Activated T-cell treated with anti-CD3 and anti-CD28 coated beads, Interleukin-2, amount 50 U/mL, for 4 hours (primary cell): ENCODE measurements at regions not wholly inside any gene's neighbourhood (a gene's known extent, or its start where the extent isn't known, plus 50 kb on each side); places are given as distances from the start of the nearest gene placed in this dataset.

ENCODE experiments used
- ATAC-seq, 2 donors: fragments of 200-7000 bp; cut with Tn5 transposase; one replicate each; pipeline ENCODE4 v1.10.0; 2021
- DNase-seq: peaks from one replicate; pipeline ENCODE4 v3.0.0-alpha.2; 2020
- H3K27me3 Mint-ChIP-seq: one replicate; pipeline ENCODE4 v1.8.0; 2021; ENCODE audit warnings: low read depth, mixed read lengths
- H3K36me3 Mint-ChIP-seq: one replicate; pipeline ENCODE4 v1.8.0; 2022; ENCODE audit warnings: mixed read lengths; ENCODE audit not compliant: insufficient read depth
- H3K4me1 Mint-ChIP-seq: one replicate; pipeline ENCODE4 v1.8.0; 2021; ENCODE audit warnings: low read depth, mixed read lengths
- H3K4me3 Mint-ChIP-seq: one replicate; pipeline ENCODE4 v1.8.0; 2021; ENCODE audit warnings: mild to moderate bottlenecking, moderate library complexity, mixed read lengths
- H3K9me3 Mint-ChIP-seq: one replicate; pipeline ENCODE4 v1.8.0; 2021; ENCODE audit warnings: mixed read lengths

- H3K36me3 Mint-ChIP-seq, result no peaks in the 10 kb centered on the region
- no peak for ATAC-seq
- no peaks in the 10 kb centered on the region for H3K27me3 Mint-ChIP-seq
- no peak for DNase-seq
- no peaks in the 10 kb centered on the region for H3K4me1 Mint-ChIP-seq
- no peaks in the 10 kb centered on the region for H3K9me3 Mint-ChIP-seq
- H3K4me3 Mint-ChIP-seq, result no peak overlapping the region
Observed at GRCh38 chr3:116834816-116835215, 125.2 kb downstream of the TUSC7 start.

DNA sequence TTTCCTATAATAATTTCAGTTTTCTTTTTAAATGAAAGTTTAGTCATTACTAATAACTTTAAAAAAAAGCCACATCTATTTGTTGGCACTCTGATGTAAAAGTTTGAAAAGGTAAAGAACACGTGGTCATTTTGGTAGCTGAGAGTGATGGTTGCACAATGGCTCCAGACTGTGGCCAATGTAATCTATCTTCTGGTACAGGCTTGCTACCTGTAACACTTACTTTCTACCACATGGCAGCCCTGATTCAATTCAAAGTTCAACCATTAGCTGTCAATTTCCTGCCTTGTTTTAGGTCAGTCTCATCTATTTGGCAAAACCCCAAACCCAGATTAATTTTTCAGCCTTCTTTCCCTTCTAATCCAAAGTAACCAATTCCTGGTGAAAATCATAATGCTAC is 126.1 kb downstream of the TUSC7 start:
- Mint-ChIP-seq H3K36me3 (no peaks in the 10 kb centered on the region), H3K4me3 (no peak overlapping the region), H3K4me1 (no peaks in the 10 kb centered on the region), H3K9me3 (no peaks in the 10 kb centered on the region), H3K27me3 (no peaks in the 10 kb centered on the region)
- DNase-seq, result no peak
- no peak for ATAC-seq

DNA sequence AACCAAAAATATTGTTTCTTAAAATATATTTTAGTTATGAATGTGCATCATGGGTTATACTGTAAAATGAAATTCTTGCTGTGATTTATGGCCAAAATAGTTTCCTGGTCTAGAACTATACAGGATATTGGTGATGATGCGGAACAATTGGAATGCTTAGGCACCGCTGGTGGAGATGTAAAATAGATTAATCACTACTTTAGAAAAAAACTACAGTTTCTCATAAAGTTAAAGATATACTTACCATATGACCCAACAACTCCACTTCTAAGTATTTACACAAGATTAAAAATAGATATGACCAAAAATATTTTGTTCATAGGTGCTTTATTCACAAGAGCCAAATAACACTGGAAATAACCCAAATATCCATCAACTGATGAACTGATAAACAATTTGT is 126.7 kb downstream of the TUSC7 start:
- Mint-ChIP-seq H3K4me1 (no peaks in the 10 kb centered on the region), H3K36me3 (no peaks in the 10 kb centered on the region), H3K9me3 (no peaks in the 10 kb centered on the region), H3K4me3 (no peak overlapping the region), H3K27me3 (no peaks in the 10 kb centered on the region)
- ATAC-seq, result no peak
- DNase-seq, result no peak

DNA sequence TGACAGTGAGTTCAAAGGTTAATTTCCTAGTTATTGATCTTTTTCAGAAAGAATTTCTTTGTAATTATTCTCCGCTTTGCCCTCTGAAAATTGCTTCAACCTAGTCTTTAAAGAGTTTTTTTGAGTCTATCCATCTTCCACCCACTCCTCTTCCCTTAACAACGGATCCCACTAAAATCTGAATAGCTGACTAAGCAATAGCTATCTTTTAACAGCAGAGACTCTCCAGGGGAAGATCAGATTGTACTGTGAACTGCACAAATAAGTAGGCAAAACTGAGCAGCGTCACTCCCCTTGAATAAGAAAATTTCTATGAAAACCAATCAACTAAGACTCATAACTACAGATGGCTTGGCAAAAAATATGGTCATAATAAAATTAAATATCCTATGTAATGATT is 127.9 kb downstream of the TUSC7 start:
- H3K36me3 Mint-ChIP-seq, result no peaks in the 10 kb centered on the region
- ATAC-seq (no peak), DNase-seq (no peak)
- no peaks in the 10 kb centered on the region for H3K9me3 Mint-ChIP-seq
- H3K4me1 Mint-ChIP-seq, result no peaks in the 10 kb centered on the region
- no peak overlapping the region for H3K4me3 Mint-ChIP-seq
- H3K27me3 Mint-ChIP-seq, result no peaks in the 10 kb centered on the region

DNA sequence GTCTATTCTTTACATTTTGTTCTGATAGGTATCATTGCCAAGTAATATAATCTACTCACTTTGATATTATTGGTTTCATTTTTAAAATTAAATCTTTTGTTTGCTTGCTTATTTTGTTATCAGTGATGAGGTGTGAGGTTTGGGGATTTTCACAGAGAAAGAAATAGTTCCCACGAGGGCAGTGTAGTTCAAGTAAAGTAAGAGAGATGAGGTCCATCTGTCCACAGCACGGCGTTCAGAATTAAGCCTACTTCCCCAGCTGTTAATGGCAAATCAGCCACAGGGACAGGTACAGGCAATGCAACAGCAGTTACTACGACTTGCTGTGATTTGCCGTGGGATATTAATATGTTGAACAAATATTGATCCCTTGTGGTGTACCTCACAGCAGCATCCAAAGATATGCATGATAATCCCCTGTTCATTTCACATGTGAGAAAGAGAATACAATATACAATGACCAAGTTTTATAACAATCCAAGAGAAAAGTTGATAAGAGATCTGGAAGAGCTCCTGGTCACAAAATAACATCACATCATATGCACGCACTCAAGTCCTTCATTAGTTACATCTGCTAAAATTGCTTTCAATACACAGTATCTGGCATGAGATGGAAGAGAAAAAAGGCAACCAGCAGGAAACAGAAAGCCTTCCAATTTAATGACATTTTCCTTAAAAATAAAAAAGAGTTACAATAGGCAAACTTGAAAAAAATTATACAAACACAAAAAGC is 131.6 kb downstream of the TUSC7 start:
- H3K4me1 Mint-ChIP-seq, result no peaks in the 10 kb centered on the region
- no peaks in the 10 kb centered on the region for H3K9me3 Mint-ChIP-seq
- H3K27me3 Mint-ChIP-seq, result no peaks in the 10 kb centered on the region
- H3K4me3 Mint-ChIP-seq, result no peak overlapping the region
- H3K36me3 Mint-ChIP-seq, result no peaks in the 10 kb centered on the region
- ATAC-seq (no peak), DNase-seq (no peak)

DNA sequence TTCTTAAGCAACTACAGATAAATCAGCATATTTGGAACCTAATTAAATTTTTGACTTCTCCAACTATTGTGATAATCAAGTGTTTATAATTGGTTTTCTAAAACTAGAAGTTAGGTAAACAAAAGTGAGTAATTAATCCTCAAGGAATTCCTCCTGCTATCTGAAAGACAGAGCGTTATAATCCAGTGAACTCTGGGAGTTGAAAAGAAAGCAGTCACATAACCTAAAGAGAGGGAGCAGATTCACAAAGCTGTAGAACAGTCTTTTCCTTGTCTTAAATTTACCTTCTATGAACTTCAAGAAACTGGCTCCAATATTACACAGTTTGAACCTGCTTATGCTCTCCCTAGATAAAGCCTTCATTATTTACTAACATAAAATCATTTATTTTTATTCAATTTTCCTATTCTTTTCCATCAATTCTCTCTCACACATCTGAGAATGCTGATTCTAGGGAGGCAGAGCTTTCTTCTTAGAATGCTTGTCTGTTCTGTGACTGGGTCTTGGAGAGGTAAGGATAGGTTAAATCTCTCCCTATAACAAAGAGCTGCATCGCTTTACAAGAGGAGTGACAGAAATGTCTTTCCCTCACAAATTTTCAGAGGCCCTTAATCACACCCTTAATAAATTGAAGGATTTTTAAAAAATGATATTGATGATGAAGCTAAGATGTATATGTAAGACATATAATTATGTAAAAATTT is 132.8 kb downstream of the TUSC7 start:
- ATAC-seq (no peak), DNase-seq (no peak)
- H3K9me3 Mint-ChIP-seq, result no peaks in the 10 kb centered on the region
- H3K4me1 Mint-ChIP-seq, result no peaks in the 10 kb centered on the region
- H3K27me3 Mint-ChIP-seq, result no peaks in the 10 kb centered on the region
- H3K36me3 Mint-ChIP-seq, result no peaks in the 10 kb centered on the region
- no peak overlapping the region for H3K4me3 Mint-ChIP-seq

DNA sequence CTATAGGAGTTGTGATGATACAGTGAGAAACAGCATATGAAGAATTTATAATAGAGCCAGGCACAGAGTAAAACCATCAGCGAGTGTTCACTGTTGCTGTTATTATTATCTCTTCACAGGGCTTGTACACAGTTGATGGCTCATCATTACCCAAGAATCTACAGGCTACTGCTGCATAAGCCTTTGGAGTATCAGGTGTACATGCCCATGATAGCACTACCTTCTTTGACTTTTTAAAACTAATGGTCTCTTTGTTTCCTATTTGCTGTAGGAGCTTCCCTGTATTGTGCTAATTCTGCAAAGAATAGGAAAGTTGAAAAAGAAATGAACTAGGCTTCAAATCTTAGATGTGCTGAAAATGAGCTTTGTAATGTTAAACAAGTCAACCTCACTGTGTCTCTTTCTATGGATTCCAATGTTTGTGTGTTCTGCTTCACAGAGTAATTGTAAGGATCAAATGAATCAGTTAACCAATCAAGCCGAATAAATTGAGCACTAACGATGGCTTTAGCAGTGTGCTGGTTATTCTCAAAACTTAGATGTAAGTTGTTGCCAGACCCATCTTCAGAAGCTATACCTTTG is 138.8 kb downstream of the TUSC7 start:
- Mint-ChIP-seq H3K4me1 (no peaks in the 10 kb centered on the region), H3K36me3 (no peaks in the 10 kb centered on the region), H3K27me3 (no peaks in the 10 kb centered on the region), H3K4me3 (no peak overlapping the region), H3K9me3 (no peaks in the 10 kb centered on the region)
- no peak for ATAC-seq
- no peak for DNase-seq

DNA sequence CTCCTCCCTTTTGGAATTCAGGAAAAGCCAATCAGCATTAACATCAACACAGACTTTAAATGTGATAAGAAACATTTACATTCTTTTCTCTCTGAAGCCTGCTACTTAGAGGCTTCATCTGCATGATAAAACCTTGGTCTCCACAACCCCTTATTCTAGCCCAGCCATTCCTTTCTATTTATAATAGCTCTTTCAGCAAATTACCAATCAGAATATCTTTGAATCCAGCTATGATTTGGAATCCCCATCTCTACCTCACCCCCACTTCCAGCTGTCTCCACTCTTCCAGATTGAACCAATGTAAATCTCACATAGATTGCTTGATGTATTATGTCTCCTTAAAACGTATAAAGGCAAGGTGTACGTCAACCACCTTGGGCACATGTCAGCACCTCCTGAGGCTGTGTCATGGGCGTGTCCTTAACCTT is 139.7 kb downstream of the TUSC7 start:
- DNase-seq, result no peak
- Mint-ChIP-seq H3K4me3 (no peak overlapping the region), H3K36me3 (no peaks in the 10 kb centered on the region), H3K27me3 (no peaks in the 10 kb centered on the region), H3K4me1 (no peaks in the 10 kb centered on the region), H3K9me3 (no peaks in the 10 kb centered on the region)
- ATAC-seq, result no peak

- ATAC-seq, result no peak
- Mint-ChIP-seq H3K9me3 (no peaks in the 10 kb centered on the region), H3K4me3 (no peak overlapping the region), H3K36me3 (no peaks in the 10 kb centered on the region), H3K4me1 (no peaks in the 10 kb centered on the region), H3K27me3 (no peaks in the 10 kb centered on the region)
- no peak for DNase-seq
Observed at GRCh38 chr3:116852803-116853202, 143.2 kb downstream of the TUSC7 start.

DNA sequence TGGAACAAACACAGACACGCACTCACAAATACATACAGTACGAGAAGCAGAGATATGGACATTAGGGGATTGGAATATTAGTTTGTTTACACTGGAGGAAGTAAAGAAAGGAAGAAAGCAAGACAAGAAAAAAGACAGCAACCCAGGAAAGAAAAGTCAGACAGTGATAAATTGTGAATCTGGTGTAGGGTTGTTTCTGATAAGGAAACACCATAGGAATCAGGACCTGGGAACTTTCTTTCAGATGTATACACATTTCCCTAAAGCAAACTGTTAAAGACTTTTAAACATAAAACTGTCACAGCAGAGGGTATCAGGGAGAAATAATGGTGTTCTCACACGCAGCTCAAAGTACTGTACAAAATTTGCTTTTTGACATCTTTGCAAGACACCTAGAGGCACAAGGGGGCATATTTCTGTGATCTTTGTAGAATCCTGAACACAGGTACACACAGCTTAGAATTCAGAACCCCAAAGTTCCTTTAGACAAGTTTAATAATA is 153.7 kb downstream of the TUSC7 start:
- no peaks in the 10 kb centered on the region for H3K9me3 Mint-ChIP-seq
- no peaks in the 10 kb centered on the region for H3K36me3 Mint-ChIP-seq
- no peaks in the 10 kb centered on the region for H3K27me3 Mint-ChIP-seq
- no peaks in the 10 kb centered on the region for H3K4me1 Mint-ChIP-seq
- DNase-seq, result no peak
- no peak for ATAC-seq
- H3K4me3 Mint-ChIP-seq, result no peak overlapping the region

DNA sequence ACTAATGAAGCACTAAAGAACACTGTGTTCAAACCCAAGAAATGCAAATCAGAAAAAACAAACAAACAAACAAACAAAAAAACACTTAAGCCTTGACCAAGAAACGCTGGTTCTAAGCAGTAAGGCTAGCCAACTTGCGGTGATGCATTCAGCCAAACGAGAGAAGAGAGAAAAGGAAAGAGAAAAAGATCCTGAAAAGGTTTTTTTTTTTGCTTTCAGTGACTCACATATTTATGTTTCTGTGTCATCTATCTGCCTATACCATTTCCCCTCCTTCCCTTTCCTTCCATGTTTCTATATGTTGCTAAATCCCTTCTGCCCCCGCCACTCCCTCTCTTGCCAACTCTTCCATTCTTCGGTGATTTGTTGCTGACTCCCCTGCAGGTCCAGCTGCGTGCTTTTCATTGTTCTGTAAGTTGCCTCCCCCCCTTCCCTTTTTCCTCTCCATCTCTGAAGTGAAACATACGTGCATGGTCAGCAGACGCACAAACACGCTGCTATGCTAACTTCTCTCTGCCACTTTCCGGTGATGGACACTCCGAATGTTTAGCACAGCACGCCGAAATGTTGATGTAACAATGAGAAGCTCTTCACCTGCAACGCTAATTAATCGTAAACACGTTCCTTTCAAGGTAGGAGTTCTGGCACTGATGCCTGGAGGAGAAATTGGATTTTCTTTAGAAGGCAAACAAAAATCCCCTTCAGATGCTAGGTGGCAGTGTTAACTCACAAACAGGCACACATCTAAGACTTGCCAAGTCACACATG is 154.4 kb downstream of the TUSC7 start:
- no peaks in the 10 kb centered on the region for H3K4me1 Mint-ChIP-seq
- ATAC-seq, result no peak
- DNase-seq, result no peak
- H3K4me3 Mint-ChIP-seq, result no peak overlapping the region
- H3K36me3 Mint-ChIP-seq, result no peaks in the 10 kb centered on the region
- no peaks in the 10 kb centered on the region for H3K27me3 Mint-ChIP-seq
- H3K9me3 Mint-ChIP-seq, result no peaks in the 10 kb centered on the region

- Mint-ChIP-seq H3K36me3 (no peaks in the 10 kb centered on the region), H3K27me3 (no peaks in the 10 kb centered on the region), H3K4me1 (no peaks in the 10 kb centered on the region), H3K4me3 (no peak overlapping the region), H3K9me3 (no peaks in the 10 kb centered on the region)
- DNase-seq, result no peak
- no peak for ATAC-seq
Observed at GRCh38 chr3:116864590-116864927, 155.0 kb downstream of the TUSC7 start.

DNA sequence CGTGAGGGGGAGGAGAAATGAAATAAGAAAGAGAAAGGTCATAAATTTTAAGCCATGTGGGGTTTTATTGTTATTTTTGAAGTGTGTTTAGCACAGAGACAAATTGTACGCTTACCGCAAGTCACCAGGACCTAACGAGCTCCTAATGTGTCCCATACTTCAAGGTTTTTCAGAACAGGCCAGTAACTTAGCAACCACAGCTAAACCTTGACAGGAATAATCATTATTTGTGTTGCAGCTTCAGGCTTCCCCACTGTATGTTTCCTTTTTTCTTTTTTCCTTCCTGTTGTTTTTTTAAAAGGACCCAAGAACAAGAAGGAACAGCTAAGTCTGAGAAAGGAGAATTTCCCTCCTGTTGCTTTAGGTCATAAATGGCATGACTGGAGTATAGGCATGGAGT is 160.8 kb downstream of the TUSC7 start:
- H3K9me3 Mint-ChIP-seq, result no peaks in the 10 kb centered on the region
- H3K36me3 Mint-ChIP-seq, result no peaks in the 10 kb centered on the region
- H3K27me3 Mint-ChIP-seq, result no peaks in the 10 kb centered on the region
- no peaks in the 10 kb centered on the region for H3K4me1 Mint-ChIP-seq
- no peak overlapping the region for H3K4me3 Mint-ChIP-seq
- DNase-seq (no peak), ATAC-seq (no peak)

DNA sequence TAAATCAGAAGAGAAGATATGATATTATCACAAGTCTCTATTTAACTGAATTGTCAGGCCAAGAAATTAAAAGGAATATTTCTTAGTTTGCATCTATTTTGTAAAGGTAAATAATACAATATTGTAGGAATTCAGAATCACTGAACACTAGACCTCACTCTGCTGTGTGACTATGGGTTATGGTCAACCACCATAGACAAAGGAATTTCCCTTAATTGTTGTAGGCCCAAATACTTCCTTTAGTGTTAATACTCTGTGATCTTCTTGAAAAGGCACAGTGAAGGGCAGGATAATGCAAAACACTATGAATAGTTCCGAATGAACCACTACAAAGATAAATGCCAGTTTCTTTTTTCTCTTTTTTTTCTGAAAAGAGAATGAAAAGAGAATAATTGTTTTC is 162.3 kb downstream of the TUSC7 start:
- no peak for ATAC-seq
- DNase-seq, result no peak
- Mint-ChIP-seq H3K4me1 (no peaks in the 10 kb centered on the region), H3K27me3 (no peaks in the 10 kb centered on the region), H3K4me3 (no peak overlapping the region), H3K36me3 (no peaks in the 10 kb centered on the region), H3K9me3 (no peaks in the 10 kb centered on the region)
